Lung (tissue), 11 donors: ENCODE measurements at regions not wholly inside any gene's neighbourhood (a gene's known extent, or its start where the extent isn't known, plus 50 kb on each side); places are given as distances from the start of the nearest gene placed in this dataset.

Experiments used
- ATAC-seq: fragments of 200-7000 bp; cut with Tn5 transposase; one replicate; pipeline ENCODE4 v1.9.1; 2020; ENCODE audit warnings: moderate number of reproducible peaks; ENCODE audit not compliant: insufficient read depth, low FRiP score
- DNase-seq, 3 donors: peaks; one replicate each; pipeline ENCODE4 v3.0.0-alpha.2; 2013 to 2017
- H3K27ac ChIP-seq, 2 donors: one replicate each; pipeline ENCODE4 v1.5.1; 2013; ENCODE audit warnings: mild to moderate bottlenecking in 2 of 2, moderate library complexity in 2 of 2, control low read depth in 1 of 2, inconsistent platforms in 1 of 2, low read depth in 1 of 2, low read length in 1 of 2
- H3K27me3 ChIP-seq, 3 donors: one replicate each; pipeline ENCODE4 v1.5.1; 2013; ENCODE audit warnings: low read length in 2 of 3; ENCODE audit not compliant: control insufficient read depth in 3 of 3, insufficient read depth in 3 of 3
- H3K36me3 ChIP-seq, 4 donors: one replicate each; pipeline ENCODE4 v1.5.1; 2013; ENCODE audit warnings: low read length in 4 of 4, mild to moderate bottlenecking in 1 of 4, moderate library complexity in 1 of 4; ENCODE audit not compliant: control insufficient read depth in 4 of 4, insufficient read depth in 4 of 4
- H3K4me1 ChIP-seq, 5 donors: one replicate each; pipeline ENCODE4 v1.5.1; 2013; ENCODE audit warnings: low read length in 5 of 5, mild to moderate bottlenecking in 2 of 5, moderate library complexity in 1 of 5; ENCODE audit not compliant: control insufficient read depth in 5 of 5, insufficient read depth in 5 of 5
- H3K4me3 ChIP-seq: one replicate; pipeline ENCODE4 v1.5.1; 2013; ENCODE audit warnings: mild to moderate bottlenecking, control low read depth, moderate library complexity
- H3K9ac ChIP-seq, 2 donors: one replicate each; pipeline ENCODE4 v1.5.1; 2013; ENCODE audit warnings: low read length in 2 of 2, control low read depth in 1 of 2; ENCODE audit not compliant: insufficient read depth in 1 of 2
- H3K9me3 ChIP-seq, 4 donors: one replicate each; pipeline ENCODE4 v1.5.1; 2013; ENCODE audit warnings: low read length in 3 of 4, mild to moderate bottlenecking in 1 of 4, moderate library complexity in 1 of 4; ENCODE audit not compliant: control insufficient read depth in 4 of 4, insufficient read depth in 3 of 4
- CTCF ChIP-seq: IDR thresholded peaks from 2 replicates; pipeline ENCODE4 v1.5.1; 2012; ENCODE audit warnings: mild to moderate bottlenecking; ENCODE audit errors: control extremely low read depth, extremely low read depth
- WGBS, 2 donors: extraction: QIAGEN DNeasy Blood & Tissue Kit; methylation state at CpG; one replicate each; pipeline ENCODE4 v1.1.7; 2013; 5-methylcytosine and 5-hydroxymethylcytosine counted together
- donor health status: control.
- donor health status: control.
- donor health status: Bipolar disorder and iron deficiency.
- donor health status: healthy.
- donor health status: DM: yes; HTN: yes; CAD: no.

DNA sequence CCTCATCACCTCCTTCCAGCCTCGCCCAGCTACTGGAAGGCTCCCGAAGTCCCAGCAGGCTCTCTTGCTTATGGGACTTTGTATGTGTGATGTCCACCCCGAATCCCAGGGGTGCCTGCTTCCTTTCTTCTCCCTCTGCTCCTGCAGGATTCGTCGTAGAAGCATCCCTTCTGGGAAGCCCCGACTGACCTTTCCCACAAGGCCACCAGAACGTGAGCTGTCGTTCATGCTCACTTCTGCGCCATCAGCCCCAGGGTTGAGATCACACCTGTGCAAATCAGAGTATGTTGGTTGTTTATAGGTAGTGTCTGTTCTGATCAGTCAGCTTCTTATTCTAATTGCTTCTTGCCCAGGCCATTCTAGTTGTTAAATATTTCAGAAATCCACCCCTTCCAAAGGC, 101.8 kb downstream of the HS1BP3 start:
- Histone ChIP-seq H3K4me3 (no peak overlapping the region), H3K9ac (no peak overlapping the region), H3K9me3 (no peaks in the 10 kb centered on the region), H3K36me3 (no peaks in the 10 kb centered on the region), H3K4me1 (peaks cover 0 to under 1% (median 0%) of the 10 kb centered on the region in 5 donors), H3K27ac (no peak overlapping the region), H3K27me3 (no peaks in the 10 kb centered on the region)
- 92 to 94% methylated on average over 9 of the region's 9 CpGs for WGBS, 2 donors
- ATAC-seq (no peak), DNase-seq (no peak)
- no peak for TF ChIP-seq CTCF

- WGBS, 2 donors: 74 to 84% methylated on average over 1 of the region's 1 CpG
- Histone ChIP-seq H3K27ac (no peak overlapping the region), H3K9ac (no peak overlapping the region), H3K27me3 (no peaks in the 10 kb centered on the region), H3K9me3 (no peaks in the 10 kb centered on the region), H3K4me3 (no peak overlapping the region), H3K4me1 (no peaks in the 10 kb centered on the region), H3K36me3 (no peaks in the 10 kb centered on the region)
- TF ChIP-seq CTCF: no peak
- DNase-seq: no peak
- ATAC-seq: no peak
These were observed 101.1 kb downstream of the HS1BP3 start for GRCh38 chr2:20549691-20550348.

- no peak overlapping the region for H3K9ac ChIP-seq
- no peaks in the 10 kb centered on the region for H3K9me3 ChIP-seq
- H3K27ac ChIP-seq: peak overlapping the region in 1 of 2 donors; percentile 2
- WGBS, 2 donors: 65 to 73% methylated on average over 9 of the region's 9 CpGs
- TF ChIP-seq CTCF: no peak
- no peaks in the 10 kb centered on the region for H3K4me1 ChIP-seq
- DNase-seq (no peak), ATAC-seq (no peak)
- H3K4me3 ChIP-seq: no peak overlapping the region
- no peaks in the 10 kb centered on the region for H3K36me3 ChIP-seq
- H3K27me3 ChIP-seq: no peaks in the 10 kb centered on the region
These were observed 99.5 kb downstream of the HS1BP3 start for GRCh38 chr2:20551260-20551944.
